ENCODE measurements at regions not wholly inside any gene's neighbourhood (a gene's known extent, or its start where the extent isn't known, plus 50 kb on each side); places are given as distances from the start of the nearest gene placed in this dataset.

DNA sequence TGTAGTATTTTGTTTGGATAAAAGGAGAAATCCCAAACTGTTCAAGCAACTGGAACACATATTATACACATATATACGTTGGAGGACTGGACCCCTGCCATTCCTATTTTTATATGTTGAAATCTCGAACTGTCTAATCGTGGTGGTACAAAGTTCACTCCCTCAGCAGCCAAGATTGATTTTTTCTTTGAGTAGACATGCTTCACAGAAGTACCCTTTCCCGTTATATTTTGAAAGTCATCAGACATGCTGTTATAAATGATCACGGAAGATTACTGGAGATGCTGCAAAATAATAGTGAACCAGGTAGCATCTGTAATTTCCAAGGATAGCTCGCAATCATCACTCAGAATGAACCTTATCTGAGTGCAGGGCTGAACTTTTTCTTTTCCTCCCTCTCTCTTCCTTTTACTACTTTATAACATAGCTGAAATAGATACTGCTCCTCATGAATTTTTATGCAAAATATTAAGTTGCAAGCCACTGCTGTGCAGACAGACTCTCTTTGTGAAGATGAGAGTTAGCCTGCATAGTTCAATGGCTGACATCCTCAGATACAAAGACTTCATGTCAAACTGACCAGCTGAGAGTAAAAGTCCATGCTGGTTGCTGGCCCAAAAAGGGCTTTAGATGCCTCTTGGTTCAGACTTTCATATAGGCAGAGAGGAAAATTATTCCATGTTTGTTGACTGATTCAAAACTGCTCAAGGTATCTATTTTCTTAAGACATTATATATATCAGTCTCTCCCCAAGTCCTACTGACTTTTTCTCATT, 451.9 kb downstream of the TMEM38B start:
- TF ChIP-seq, protein P1, sequence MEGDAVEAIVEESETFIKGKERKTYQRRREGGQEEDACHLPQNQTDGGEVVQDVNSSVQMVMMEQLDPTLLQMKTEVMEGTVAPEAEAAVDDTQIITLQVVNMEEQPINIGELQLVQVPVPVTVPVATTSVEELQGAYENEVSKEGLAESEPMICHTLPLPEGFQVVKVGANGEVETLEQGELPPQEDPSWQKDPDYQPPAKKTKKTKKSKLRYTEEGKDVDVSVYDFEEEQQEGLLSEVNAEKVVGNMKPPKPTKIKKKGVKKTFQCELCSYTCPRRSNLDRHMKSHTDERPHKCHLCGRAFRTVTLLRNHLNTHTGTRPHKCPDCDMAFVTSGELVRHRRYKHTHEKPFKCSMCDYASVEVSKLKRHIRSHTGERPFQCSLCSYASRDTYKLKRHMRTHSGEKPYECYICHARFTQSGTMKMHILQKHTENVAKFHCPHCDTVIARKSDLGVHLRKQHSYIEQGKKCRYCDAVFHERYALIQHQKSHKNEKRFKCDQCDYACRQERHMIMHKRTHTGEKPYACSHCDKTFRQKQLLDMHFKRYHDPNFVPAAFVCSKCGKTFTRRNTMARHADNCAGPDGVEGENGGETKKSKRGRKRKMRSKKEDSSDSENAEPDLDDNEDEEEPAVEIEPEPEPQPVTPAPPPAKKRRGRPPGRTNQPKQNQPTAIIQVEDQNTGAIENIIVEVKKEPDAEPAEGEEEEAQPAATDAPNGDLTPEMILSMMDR (IDR thresholded peaks at IDR 0.05): no peak
- TF ChIP-seq POLR2A (IDR thresholded peaks at IDR 0.05): no peak
